Endometrial microvascular endothelial cells (primary cell): ENCODE measurements at regions not wholly inside any gene's neighbourhood (a gene's known extent, or its start where the extent isn't known, plus 50 kb on each side); places are given as distances from the start of the nearest gene placed in this dataset.

Source experiments
- in situ Hi-C: cut with HindIII; loops from 2 replicates; pipeline ENCODE4 v1.10.0; 2017; ENCODE audit warnings: low sequenced_read_pairs, low pct_unique_long_range_greater_than_20kb; ENCODE audit errors: inconsistent ontology term

DNA sequence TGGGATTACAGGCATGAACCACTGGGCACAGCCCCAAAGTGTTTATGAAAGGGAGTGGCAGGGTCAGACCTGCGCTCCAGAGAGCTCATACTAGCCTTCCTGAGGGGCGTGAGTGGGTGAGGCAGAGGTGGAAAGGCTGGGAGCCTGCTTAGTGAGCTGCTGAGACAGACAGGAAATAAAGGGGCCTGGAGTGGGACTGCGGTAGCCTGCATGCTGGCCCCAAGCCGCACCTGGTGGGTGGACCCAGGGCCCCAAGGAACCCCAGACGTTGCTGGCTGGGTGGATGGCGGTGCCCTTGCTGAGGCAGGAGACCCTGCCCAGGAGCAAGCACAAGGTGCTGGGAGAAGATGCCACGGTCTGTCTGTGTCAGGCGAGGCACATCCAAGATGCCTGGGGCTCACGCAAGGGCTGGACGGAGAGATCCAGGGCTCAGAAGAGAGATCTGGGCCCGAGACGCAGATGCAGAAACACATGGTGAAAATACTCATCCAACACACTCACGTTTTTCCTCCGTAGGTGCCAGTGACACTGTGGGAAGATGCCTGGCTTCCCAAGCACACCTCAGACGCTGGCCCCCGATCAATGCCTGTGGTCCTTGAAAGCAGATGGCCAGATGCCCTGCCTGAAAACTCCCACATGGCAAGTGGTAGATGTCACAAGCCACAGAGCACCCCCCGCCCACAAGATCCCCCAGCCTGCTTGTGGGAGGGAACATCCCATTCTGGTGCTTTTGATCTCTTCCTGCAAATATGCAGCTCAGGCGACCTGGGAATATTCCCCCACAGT is 151.1 kb downstream of the GLI2 start:
- in situ Hi-C loops = no loop called here

DNA sequence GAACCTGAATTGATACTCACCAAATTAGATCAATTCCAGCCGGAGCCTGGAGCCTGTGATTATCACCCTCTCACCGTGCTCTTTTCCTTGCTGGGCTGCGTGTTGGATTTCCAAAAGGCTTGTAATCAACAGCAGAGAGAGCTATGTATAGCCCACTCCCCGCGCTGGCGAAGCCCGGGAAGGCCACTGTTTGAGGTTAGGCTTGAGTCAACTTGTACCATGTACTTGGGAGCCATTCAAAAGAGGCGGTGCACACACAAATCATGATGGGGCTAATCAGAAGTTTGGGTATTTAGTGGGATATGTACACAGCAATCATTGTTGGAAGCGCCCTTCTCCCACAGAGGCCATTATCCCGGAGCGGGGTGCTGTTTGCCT is 151.6 kb downstream of the GLI2 start:
- in situ Hi-C loops = no loop called here

DNA sequence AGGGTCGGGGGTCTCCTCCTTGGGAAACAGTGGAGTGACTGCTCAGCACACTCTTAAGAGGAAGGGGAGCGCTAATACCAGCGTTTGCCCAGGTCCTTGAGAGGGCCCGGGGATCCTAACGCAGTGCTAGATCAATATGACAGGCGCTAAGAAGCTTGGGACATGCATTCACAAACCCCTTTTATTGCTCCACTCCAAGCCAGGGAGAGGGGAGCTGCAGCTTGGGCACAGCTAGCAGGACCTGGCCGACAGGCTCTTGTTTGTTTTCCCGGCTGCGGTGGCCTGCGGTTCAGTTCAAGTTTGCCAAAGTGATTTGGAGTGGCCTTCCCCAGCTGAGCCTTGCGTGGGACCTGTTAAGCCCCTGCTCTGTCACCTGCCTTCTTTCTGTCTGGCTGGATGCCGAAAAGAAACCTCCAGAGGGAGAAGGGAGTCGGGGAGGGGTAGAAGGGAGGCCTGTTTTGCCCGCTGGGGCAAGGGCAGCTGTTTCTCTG is 152.1 kb downstream of the GLI2 start:
- in situ Hi-C loops = no loop called here

DNA sequence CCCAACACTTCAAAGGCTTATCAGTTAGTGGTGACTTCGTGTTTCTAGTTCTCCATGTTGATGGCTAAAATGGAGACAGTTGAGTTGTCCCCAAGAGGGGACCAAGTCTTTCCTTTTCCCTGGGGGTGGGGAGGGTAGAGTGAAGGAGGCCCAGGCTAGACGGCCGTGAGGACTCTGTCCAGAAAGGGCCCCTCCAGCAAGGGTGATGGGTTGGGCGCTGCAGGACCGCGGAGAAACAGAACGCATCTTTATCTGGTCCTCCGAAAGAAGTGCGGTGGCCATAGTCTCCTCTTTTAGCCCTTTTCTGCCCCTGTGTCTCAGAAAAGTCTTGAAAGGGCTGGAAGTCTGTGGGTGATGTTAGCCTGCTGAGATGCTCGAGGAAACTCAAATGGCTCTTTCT is 153.2 kb downstream of the GLI2 start:
- in situ Hi-C loops = no loop called here

DNA sequence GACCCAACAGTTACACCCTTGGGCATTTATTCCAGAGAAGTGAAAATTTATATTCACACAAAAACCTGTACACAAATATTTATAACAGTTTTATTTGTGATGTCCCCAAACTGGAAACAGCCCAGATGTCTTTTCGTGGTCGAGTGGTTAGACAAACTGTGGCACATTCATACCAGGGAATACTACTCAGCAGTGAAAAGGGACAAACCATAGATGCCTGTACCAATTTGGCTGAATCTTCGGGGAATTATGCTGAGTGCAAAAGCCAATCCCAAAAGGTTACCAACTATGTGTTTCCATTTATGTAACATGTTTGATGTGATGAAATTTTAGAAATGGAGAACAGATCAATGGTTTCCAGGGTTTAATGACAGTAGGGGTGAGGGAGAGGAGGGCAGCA is 154.3 kb downstream of the GLI2 start:
- in situ Hi-C loops = no loop called here

DNA sequence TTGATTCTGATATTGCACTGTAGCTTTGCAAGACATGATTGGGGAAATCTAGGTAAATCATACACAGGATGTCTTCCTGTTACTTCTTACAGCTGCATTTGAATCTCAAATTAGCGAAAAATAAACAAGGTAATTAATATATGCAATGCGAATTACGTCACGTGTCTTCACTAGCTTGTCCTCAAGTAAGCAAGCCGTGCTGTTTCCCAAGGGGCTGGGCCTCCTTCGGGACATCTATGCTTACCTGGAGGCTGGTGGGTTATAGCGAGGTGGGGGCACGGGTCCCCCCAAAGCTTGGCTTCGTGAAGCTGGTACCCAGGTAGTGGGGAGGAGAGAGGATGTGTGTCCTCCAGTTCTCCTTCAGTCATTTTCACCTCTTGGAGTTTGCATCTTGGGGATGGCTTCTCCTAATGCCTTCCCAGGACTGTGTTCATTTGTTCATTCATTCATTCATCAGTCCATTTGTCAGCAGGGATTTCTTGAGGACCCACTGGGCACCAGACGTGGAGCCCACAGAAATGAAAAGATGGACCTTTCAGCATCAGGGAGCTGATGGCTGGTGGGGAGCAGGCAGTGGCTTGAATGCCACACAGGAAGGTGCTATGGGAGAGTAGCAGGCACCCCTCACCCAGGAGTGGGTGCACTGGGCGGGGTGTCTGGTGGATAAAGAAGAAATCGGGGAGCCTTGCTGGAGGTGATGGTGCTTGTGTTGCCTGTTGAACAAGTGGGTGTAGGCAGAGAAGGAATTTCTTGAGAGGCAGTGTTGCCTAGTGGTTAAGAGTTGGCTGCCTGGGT is 155.1 kb downstream of the GLI2 start:
- in situ Hi-C loops = no loop called here

DNA sequence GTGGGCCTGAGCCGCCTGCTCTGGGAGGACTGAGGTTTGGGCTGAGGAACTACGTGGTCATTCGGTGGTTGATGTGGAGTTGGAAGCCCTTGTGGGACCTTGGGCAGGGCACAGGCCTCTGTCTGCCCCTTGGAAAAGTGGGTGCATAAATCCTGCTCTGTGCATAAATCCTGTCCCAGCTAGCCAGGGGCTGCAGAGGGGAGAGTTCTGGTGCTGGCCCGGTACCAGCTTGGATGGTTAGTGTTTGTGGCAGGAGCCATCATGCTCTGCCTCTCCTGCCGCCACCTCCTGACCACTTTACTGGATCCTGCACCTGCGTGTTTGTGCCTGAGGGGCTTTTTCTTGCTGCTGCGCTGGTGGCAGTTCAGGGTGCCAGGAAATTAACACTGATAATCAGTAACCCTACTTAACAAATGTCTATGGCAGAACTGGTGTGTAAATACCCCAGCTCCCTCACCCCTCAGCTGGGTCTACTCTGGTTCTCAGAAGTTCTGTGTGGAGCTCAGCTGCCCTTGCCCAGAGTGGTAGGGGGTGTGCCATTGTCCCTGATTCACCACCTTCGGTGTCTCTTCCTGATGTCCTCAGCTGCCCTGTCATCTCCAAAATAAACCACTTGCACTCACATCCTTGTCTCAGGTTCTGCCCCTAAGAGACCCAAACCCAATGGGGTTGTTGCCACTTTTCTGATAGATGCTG is 156.8 kb downstream of the GLI2 start:
- in situ Hi-C loops = no loop called here

DNA sequence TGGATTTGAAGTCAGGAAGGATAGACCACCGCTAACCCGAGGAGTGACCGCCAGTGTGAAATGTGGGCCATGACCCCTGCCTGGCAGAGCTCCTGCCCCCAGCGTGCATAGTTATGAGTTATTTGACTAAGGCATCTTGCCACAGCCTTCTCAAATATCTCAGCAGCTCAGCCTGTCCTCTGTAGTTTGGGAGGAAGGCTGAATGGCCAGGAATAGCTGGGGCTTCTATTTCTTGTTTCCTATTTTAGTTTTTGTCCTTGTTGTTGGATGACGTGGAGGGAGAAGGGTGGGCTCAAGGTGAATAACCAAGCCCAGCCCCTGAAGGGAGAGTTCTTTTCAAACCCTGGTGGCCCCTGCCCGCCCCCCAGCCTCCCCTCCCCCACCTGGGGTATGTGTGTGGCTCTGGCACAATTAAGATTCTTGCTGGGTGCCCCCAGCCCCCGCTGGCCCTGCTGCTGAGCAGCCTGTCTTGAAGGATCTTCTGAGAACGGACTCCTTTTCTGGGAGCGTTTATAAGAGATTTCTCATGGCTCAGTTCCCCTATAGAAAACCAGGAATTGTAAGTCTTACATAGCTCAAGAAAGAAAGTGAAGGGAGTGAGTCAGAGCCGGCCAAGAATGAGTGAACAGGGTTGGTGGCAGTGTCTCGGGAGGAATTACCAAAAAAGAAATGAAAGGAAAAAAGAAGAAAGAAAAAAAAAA is 157.4 kb downstream of the GLI2 start:
- in situ Hi-C loops = no loop called here

DNA sequence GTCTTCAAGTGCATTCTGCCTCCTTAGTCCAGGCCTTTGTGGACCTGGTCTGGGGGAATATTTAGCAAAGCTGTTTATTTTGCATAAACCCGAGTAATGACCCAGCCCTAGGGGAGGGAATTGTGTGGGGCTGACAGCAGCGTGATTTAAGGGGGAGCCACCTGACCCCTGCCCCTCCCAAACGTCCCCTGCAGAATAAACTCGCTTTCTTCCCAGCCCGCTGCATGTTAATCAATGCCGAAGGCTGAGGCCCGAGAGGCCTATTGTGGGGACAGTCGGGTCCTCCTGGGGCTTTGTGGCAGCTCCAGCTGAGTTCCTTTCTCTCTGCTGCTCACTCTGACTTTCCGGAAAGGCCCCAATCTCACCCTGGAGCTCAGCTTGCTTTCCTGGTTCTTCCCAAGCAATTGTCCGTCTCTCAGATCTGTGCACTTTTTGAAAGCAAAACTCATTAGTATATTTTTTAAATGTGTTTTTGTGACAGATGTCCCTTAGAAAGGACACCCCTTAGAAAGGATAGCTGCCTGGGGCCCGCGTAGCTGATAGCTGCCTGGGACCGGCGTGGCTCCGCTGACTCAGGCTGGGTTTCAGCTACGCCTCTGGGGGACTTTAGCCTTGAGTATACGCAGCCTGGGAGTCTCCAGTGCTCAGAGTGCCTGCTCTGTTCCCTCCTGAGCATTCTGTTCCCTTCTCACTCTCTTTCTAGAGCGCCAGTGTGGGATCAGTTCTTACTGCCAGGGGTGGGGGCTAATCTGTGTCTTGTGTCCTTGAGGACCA is 158.3 kb downstream of the GLI2 start:
- in situ Hi-C loops = no loop called here

DNA sequence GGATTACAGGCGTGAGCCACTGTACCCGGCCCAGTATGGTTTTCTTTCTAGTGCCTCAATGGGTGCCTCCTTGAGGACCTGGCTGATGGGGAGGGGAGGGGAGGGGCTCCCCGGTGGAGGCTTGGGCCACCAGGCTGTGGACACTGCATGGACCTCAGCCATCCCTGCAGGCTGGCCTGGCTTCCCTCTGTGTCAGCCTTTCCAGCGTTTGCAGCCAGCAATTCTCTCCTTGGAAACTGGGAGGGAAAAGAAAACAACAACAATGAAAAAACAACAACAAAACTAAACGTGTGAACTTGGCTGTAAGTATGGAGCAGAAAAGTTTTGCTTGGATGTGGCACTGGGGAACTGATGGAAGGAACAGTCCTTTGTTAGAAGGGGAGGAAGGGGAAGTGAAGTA is 159.3 kb downstream of the GLI2 start:
- in situ Hi-C loops = no loop called here

DNA sequence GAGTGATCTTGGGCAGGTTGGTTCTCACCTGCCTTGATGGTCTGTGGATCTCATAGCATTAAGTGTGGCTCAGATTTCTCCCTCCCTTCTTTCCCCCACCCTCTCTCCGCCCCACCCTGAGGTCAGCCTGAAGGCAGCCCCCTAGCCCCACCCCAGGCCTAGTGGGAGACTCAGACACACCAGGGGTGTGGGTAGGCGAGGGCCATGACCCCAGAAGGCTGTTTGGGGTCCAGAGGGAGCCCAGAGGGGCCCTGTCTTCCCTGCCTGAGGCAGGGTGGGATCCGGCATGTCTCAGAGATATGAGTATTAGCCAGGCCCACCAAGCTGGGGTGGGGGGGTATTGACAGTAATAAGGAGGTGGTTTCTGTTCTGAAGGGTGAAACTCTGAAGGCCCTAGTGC is 160.5 kb downstream of the GLI2 start:
- in situ Hi-C loops = no loop called here

DNA sequence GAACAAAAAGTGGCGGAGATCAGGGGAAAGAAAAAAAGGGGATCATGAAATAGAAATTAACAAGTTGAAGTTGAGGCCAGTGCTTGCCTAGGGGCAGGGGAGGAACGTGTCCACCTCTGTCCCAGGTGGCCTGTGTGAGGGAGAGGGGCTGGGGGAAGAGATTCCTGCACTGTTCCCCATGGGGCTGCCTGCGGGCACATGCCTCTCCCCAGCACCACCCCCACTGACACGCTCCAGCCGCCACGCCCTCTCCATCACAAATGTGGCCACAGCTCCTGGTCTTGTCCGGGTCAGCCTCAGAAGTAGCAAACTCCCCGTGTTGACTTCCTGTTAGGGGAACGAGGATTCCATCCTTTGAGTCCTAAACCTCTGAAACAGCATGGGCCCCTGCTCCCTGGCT is 161.2 kb downstream of the GLI2 start:
- in situ Hi-C loops = no loop called here

DNA sequence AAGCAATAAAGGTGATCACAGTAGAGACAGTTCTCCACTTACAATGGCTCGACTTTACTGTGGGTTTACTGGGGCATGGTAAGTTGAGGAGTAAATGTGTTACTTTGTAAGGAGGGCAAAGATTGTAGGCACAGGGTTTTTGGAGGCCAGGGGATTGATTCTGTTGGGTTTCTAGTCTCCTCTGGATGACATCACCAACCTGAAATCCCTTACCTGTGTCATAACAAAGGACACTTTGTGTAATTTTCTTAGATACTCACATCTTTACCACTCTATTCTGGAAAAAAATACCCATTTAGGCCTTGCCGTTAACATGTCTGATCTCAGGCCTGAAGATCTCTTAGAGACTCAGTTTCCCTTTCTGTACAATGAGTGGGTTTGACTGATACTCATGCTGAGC is 161.7 kb downstream of the GLI2 start:
- in situ Hi-C loops = no loop called here

DNA sequence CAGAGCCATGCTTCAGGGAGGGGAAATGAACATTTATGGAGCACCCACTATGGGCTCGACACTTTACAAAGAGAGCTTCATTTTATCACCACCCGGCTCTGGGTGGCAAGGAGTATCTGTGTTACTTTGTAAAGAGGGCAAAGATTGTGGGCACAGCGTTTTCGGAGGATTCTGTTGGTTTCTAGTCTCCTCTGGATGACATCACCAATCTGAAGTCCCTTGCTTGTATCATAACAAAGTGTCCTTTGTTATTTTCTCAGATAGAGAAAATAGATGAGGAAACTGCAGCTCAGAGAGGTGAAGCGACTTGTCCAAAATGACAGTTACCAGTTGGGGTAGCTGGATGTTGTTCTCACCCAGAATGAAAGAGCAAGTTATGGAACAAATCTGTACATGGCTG is 162.8 kb downstream of the GLI2 start:
- in situ Hi-C loops = no loop called here

DNA sequence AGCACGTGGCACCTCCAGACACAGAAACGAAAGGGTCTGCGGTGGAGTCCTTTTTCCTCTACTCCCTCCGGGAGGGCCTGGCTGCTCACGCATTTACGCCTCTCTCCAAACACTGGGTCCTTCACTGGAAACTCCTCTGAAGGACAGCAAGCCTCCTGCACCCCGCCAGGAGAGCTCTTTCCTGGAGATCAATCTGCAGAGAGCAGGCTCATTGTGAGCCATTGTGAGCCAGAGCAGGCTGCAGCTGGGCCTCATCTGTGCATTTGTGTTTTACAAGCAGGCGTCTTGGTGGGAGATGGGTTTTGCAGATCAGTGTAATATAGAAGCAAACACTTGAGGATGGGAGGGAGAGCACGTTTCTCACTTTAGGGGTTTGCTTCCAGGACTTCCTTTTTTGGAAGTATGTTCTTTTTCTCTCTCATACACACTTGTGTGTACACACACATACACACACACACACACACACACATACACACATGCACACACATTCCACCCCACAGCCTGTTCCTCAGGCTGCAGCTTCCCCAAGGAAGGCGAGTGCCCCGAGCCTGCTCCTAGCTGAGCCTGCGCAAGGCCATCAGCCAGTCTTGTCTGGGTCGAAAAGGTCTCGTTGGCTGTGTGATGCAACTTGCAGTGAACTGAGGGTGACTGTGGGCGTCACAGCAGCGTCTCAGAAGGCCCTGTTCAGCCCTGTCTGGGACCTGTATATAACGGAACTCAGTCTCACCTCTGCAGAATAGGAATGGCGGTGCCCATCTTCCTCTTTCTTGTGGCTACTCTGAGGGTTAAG is 163.5 kb downstream of the GLI2 start:
- in situ Hi-C loops = no loop called here

DNA sequence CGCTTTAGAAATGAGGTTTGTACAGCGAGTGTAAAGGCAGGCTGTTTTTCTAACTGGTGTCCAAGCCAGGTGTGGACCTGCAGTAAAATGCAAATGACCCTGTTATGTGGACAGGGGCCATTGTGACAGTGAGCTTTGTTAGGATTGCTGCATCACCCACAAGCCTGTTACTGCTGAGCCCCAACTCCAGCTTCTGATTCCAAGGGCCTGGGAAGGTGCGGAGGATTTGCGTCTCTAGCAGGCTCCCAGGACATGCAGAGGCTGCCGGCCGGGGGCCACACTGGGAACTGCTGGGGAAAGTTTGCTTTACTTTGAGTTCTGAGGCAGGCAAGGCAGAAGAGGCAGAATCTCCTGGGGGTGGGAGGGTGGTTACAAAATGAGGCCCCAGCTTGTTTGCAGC is 164.1 kb downstream of the GLI2 start:
- in situ Hi-C loops = no loop called here

DNA sequence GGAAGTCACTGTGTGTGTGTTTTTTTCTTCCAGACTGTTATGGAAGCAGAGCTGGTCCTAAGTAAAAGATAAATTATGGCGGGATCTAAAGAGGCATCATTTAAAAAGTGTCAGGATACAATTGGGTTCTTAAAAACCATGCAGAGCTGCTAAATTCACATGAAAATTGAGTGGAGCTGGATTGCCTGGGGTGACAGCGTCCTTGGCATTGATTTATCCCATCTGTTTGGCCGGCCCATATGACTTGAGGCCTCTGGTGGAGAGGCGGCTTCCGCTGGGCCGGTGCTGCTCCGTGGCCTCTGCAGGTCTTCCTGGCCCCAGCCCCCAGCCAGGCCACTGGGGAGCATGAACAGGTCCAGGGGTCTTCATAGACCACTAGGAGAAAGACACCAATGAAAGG is 165.5 kb downstream of the GLI2 start:
- in situ Hi-C loops = no loop called here

DNA sequence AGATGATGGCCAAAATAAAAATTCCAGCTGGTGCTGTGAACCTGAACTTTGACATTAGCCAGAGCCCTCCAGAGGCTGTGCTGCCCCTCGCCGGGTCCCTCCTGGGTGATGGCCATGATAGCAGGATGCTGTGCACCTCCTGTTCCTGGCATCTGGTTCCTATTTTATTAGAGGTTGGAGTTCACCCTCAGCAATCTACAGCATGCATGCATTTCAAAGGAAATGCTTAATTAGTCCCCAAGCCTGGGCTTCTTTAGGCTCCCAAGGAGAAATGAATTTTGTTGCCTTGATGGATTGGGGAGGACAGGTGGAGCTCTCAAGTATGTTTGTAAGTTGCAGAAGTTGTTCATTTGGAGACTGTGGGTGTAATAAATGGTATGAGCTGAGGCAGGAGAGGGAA is 166.9 kb downstream of the GLI2 start:
- in situ Hi-C loops = no loop called here
